HG03196 (cell line): ENCODE measurements at regions not wholly inside any gene's neighbourhood (a gene's known extent, or its start where the extent isn't known, plus 50 kb on each side); places are given as distances from the start of the nearest gene placed in this dataset.
"Not testable (repeated sequence)": the region's sequence is repeated elsewhere in the genome, so short reads cannot be mapped to it uniquely, and the experiment has no call there.

Experiments
- ATAC-seq: cut with Tn5 transposase; IDR thresholded peaks from one replicate; pipeline ENCODE4 v1.9.1; 2021; ENCODE audit not compliant: unreplicated experiment

GRCh38 chr12:91894911-91895310, 250.7 kb downstream of the BTG1 start:
- ATAC-seq: no peak

GRCh38 chr12:91893476-91893875, 252.2 kb downstream of the BTG1 start:
- ATAC-seq: no peak

- no peak for ATAC-seq
These were observed 253.4 kb downstream of the BTG1 start for GRCh38 chr12:91892081-91892855.

GRCh38 chr12:91890742-91891141, 254.9 kb downstream of the BTG1 start:
- no peak for ATAC-seq

- no peak for ATAC-seq
These were observed 255.7 kb downstream of the BTG1 start for GRCh38 chr12:91889910-91890309.

- no peak for ATAC-seq
These were observed 256.6 kb downstream of the BTG1 start for GRCh38 chr12:91889059-91889458.

GRCh38 chr12:91887957-91888356, 257.7 kb downstream of the BTG1 start:
- no peak for ATAC-seq

GRCh38 chr12:91885851-91886731, 259.6 kb downstream of the BTG1 start:
- no peak for ATAC-seq

- no peak for ATAC-seq
These were observed 261.4 kb downstream of the BTG1 start for GRCh38 chr12:91884230-91884629.

- no peak for ATAC-seq
These were observed 261.8 kb downstream of the BTG1 start for GRCh38 chr12:91883811-91884210.

GRCh38 chr12:91882910-91883309, 262.7 kb downstream of the BTG1 start:
- ATAC-seq: no peak

- ATAC-seq: no peak
These were observed 265.1 kb downstream of the BTG1 start for GRCh38 chr12:91880528-91880927.

- ATAC-seq: no peak
These were observed 268.0 kb downstream of the BTG1 start for GRCh38 chr12:91877456-91878235.

- peak; percentile 90 for ATAC-seq
These were observed 268.6 kb downstream of the BTG1 start for GRCh38 chr12:91877022-91877421.

GRCh38 chr12:91875671-91876070, 270.0 kb downstream of the BTG1 start:
- not testable (repeated sequence) for ATAC-seq

- no peak for ATAC-seq
These were observed 271.4 kb downstream of the BTG1 start for GRCh38 chr12:91874086-91874865.

GRCh38 chr12:91871751-91872150, 273.9 kb downstream of the BTG1 start:
- ATAC-seq: no peak

- ATAC-seq: no peak
These were observed 274.6 kb downstream of the BTG1 start for GRCh38 chr12:91870872-91871707.

- no peak for ATAC-seq
These were observed 277.6 kb downstream of the BTG1 start for GRCh38 chr12:91868054-91868453.

- no peak for ATAC-seq
These were observed 279.1 kb downstream of the BTG1 start for GRCh38 chr12:91866566-91866965.
